ENCODE measurements at regions not wholly inside any gene's neighbourhood (a gene's known extent, or its start where the extent isn't known, plus 50 kb on each side); places are given as distances from the start of the nearest gene placed in this dataset.

DNA sequence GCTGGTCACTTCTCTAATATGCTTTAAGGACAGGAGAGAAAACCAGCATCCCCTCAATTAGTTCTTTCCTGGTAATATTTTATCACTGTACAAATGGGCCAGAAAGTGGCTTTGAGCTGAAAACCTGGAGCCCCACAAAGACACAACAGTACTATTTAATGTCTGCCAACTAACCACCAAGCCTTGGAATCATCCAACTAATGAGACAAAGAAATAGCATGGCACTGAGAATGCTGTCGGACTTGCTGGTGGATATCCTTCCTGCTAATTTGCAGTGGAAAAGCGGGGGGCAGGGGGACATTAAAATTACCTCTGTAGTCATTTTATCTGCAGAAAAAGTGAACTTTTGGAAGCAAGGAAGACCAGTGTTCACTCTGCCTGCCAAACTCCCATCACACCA, 288.5 kb downstream of the KBTBD8 start:
- no peak for DNase-seq (ENCODE audit: extremely low read depth, low read depth, low spot score)

DNA sequence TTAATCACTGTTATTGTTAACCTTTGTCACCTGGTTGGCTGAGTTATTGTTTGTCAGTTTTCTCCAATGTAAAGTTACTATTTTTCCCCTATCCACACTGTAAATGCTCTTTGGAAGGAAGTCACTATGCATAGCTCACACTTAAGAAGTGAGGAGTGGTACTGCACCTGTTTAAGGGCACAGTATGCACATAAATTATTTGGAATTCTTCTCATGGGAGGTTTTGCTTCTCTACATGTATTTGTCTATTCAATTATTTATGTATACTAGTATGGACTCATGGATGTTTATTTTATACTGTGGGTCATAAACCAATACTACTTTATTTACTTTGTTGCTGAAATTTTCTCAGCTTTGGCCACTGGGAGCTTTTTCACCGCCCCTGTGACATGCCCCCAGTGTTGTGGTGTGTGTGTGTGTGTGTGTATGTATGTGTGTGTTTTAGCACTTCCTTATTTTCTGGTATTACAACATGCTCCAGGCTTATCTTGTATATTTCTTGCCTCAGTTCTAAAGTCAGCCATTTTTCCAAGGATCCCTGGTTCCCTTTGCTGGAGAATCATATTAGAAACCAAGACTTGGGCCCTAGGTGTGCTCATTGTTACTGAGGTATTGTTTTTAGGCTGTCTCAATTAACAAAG, 290.5 kb downstream of the KBTBD8 start:
- DNase-seq (ENCODE audit: extremely low read depth, low read depth, low spot score): no peak

DNA sequence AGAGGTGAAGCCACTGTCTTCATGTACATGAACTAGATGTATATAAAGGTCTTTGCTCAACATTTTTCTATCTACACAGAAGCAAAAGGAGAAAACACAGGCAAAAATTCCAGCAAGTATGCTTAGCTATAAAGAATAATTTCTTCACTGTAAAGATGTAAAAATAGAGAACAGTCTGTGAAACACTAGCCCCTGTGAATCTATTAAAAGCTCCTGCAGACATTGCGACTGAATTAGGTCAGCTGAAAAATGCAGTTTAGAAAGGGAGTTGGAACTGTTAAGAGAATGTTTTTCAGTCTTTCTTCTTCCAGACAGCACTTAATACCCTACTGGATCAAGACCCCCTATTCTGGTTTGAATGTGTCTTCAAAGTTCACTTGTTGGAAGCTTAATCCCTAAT, 291.5 kb downstream of the KBTBD8 start:
- DNase-seq (ENCODE audit: extremely low read depth, low read depth, low spot score): no peak

DNA sequence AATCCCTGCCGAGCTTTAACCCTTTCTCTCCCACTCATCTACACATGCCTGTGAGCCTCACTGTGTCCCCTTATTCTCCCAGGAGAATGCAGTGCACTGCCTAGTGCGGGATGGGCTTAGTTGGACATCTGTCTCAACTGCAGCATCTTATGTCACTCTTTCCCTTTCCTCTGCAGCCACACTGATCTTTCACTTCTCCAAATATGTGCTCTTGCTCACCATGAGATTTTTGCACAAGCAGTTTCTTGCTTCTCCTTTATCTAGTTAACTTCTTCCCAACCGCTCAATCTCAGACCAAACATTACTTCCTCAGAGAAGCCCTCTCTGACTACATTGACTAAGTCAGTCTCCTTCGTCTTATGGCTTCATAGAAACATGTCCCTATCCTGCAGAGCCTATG, 292.3 kb downstream of the KBTBD8 start:
- DNase-seq (ENCODE audit: extremely low read depth, low read depth, low spot score): no peak

DNA sequence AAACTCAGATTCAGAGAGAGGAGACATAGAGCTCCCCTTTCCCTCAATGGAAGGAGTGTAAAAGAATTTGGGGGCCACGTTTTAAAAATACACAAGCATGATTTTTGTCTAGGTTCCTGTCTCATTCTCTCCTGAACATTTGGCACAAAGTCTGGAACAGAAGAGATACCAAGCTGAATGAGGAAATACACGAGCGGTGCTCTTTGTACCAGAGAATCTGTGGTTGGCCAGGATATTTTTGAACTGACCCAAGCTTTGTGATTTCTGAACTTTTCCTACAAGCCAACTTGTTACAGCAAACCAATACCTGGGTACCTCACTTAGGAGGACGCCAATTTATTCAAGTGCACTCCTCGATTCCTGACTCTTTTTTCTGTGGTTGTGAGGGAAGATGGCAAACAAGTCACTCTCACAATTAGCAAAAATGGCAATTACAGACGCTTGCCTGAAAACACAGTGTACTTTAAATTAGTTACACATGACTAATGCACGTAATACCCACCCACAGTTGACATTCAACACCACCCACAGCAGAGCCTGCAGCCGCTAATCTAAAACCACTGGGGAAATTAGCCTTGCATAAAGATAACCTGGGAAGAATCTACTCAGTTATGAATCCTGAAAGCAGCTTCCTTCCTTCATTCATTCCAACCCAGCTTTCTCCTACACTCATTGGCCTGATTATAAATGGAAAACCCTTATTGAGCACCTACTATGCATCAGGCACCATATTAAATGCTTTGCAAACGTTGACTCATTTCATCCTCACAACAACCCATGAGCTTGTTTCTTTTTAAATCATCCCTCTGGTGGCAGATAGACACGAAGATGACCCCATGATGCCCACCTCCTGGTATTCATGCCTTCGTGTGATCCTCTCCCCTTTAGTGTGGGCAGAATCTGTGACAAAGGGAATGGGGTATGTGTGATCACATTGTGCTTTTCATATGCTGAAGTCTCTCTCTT, 293.5 kb downstream of the KBTBD8 start:
- DNase-seq (ENCODE audit: extremely low read depth, low read depth, low spot score): no peak

DNA sequence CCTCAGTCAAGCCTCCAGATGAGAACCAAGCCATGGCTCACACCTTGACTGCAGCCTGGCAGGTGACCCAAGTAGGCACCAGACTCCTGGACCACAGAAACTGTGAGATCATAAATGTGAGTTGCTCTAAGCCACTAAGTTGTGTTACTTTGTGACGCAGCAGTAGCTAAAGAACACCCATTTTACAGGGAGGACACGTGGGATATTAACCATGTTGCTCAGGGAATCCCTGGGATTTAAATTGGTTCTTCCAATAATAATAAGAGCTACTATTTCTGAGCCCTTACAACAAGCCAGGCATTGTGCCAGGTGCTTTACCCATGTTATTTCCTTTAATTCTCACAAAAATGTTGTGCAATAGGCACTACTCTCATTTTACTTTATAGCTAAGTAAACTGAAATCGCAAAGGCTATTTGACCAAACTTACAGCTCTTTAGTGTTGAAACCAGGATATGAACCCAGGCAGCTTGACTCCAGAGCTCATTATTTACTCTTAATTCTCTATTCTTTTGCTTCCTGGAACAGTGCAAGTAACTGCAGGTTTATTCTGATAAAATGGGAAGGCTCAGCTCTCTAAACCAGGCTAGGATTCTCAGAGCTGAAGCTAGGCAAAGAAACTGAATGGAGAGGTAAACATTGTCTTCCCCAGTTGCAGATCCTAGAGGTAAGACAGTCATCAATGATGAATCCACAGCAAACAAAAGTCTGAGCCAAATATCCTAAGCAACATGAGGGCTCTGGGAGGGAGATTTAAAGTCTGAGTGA, 294.4 kb downstream of the KBTBD8 start:
- DNase-seq (ENCODE audit: extremely low read depth, low read depth, low spot score): no peak

DNA sequence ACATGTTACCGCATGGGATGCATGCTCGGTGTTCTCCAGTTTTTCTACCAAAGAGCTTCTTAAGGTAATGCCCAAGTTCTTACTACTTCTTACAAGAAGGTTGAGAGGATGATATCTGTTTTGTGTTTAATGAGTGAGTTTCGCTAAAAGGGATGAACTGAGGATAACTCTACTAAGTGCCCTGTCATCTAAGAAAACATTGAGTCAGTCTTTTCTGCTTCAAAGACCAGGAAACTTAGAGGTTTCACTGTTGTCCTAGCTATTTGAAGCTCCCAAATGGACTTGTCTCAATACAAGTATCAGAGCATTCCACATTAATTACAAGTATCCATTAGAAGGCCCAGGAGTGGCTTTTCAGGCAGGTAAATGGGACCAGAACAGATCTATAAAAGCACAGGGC, 296.2 kb downstream of the KBTBD8 start:
- DNase-seq (ENCODE audit: extremely low read depth, low read depth, low spot score): no peak

DNA sequence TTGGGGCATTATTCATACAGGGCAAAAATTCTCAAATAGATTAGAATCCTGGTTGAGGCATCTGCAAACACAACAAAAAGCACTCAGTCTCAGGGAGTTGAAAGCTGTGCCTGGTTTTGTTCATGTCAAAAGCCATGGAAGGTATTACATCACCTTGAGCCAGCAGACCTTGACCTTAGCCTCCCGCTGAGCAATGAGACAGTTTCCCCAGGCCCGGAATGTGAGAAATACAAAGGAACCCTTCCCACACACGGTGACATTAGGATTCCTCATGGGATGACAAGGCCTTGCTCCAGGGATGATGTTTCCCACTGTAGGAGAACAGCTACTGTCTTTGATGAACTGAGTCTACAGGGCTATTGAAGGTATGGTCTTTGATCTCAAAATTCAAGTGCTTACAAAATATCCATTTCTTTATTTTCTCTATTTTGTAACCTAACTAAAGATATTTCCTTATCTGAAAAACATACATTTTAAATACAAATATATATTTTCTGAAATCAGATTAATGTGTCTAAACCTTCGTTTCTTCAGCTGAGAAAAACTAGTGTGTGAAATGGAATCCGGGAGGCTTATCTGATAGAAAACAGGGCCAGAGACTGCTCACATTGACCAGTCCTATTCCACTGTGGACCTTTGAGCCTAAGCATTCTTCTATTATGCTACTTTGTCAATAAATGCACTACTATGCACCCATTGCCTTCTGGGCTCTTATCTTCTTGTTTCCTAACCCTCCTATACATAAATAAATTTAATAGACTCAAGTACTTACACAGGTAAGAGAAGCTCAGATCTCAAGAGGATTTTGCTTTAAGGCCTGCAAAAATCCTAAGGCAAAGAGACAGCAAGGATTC, 298.2 kb downstream of the KBTBD8 start:
- no peak for DNase-seq (ENCODE audit: extremely low read depth, low read depth, low spot score)

DNA sequence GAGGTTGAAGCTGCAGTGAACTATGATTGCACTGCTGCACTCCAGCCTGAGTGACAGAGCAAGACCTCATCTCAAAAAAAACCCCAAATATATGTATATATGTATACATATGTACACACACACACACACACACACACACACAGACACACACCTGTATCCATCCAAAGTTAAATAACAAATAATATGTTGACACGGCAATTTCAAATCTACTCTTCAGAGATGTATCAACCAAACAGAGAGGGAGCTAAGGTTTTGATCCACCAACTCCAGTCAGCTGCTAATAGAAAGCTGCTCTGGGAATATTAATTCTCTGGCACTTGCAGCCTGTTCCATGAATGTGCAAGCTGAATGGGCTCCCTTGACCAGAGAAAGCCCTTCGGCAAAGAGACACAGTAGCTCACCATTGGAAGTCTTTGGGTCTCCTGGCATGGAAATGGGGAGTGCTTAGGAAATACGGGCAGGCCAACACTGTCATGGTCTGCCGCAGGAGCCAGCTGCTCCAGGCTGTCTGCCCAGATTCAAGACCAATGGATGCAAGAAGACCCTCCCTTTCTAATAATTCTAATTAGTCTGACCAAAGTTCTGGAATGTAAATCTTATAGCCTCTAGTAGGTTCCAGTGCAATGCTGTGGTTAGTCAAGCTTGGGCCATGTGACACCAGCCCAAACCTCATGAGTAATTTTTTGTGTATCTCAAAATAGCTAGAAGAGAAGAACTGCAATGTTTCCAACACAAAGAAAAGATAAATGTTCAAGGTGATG, 299.8 kb downstream of the KBTBD8 start:
- no peak for DNase-seq (ENCODE audit: extremely low read depth, low read depth, low spot score)

DNA sequence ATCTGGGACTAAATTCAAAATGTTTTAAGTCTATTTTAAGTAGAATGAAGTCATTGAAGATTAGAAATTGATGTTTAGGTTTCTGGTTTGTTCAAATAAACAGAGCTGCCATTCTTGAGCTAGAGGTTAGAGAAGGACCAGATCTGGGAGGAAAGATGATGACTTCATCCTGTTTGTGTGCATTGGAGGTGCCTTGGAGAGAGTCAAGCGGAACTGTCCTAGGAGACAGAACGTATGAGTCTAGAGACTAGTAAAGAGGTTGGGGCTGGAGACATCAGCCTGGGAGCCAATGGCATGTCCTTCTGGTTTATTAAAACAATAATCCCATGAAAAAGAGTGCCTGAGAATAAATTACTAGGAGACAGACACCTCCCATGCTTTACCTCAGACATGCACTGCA, 303.4 kb downstream of the KBTBD8 start:
- no peak for DNase-seq (ENCODE audit: extremely low read depth, low read depth, low spot score)

DNA sequence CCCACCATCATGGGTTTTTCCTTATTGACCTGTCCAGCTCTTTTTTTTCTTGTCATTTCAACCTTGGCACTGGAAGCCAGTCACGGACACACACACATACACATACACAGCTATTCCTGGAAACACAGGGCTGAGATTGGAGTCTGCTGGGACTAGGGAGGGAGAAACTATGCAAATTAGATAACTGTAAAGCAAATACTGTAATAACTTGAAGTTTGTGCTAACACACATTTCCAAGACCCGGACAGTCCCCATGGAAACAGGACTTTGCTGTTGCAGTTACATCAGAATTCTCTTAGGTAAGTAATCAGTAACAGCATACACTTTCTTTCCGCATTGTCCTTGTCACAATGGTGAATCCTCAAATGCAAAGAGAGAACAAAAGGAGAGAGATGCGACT, 304.4 kb downstream of the KBTBD8 start:
- DNase-seq (ENCODE audit: extremely low read depth, low read depth, low spot score): no peak

DNA sequence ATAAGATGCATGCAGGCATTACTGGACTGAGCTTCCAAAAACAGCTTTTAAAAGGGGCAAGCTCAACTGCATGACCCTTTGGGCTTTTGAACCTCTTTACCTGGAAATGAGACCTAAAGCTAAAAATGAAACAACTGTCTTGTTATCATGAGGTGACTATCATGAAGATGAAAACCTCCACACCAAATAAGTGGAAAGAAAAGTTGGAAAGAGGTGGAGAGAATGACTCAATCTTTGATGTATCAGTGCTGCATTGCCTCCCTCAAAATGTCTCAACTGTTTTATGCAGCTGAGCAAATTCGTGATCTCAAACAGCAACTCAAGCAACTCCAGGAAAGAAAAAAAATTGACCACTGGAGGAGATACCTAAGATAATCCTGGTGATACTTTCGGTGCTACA, 307.1 kb downstream of the KBTBD8 start:
- no peak for DNase-seq (ENCODE audit: extremely low read depth, low read depth, low spot score)

DNA sequence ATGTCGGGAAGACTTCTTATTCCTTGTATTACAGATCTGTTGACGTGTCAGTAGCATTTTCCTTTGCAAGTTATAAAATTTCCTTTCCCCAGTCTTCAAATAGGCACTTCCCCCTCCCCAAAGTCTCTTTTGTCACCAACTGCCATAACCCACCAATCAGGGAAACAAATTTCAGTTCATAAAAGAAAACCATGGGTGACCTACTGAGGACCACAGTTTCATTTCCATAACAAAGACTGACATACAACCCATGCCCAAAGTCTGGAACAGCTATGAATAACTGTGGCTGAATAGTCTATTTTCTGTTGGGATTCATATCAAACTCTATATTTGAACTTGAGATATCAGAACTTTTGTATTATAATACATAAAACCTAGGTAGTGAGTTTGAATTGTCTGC, 307.8 kb downstream of the KBTBD8 start:
- DNase-seq (ENCODE audit: extremely low read depth, low read depth, low spot score): no peak

DNA sequence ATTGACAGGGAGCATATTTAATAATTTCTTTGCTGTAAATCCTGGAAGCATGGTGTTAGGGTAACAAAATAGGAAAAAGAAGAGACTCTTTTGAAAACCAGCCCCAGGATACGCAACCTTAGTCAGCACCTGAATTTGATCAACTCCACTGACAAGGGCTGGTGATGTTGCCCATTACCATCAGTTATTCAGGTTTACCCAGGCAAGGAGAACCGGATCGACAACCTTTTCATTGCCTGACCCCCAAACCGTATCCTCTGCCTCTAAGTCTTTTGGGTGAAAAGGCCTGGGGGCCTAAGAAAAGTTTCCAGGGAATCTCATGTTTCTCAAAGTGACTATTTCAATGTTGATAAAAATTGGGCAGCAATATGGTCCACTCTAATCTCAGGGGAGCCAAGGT, 313.3 kb downstream of the KBTBD8 start:
- no peak for DNase-seq (ENCODE audit: extremely low read depth, low read depth, low spot score)

DNA sequence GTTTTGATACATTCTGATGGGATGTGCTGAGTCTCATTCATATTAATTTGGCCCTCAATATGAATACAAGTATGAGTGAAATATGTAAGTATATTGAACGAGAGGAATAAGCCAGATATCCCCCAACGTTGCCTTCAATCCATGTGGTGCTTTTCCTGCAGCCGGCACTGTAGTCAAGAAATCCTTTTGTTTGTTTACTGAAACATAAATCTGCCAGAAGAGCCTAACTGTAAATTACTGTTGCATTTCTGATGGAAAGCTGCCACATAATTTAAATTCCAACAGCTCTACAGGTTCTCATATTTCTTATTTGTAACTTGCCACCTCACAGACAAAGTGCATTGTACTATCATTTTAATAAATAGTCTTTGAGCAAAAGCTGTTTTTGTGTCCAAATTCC, 314.0 kb downstream of the KBTBD8 start:
- DNase-seq (ENCODE audit: extremely low read depth, low read depth, low spot score): no peak

DNA sequence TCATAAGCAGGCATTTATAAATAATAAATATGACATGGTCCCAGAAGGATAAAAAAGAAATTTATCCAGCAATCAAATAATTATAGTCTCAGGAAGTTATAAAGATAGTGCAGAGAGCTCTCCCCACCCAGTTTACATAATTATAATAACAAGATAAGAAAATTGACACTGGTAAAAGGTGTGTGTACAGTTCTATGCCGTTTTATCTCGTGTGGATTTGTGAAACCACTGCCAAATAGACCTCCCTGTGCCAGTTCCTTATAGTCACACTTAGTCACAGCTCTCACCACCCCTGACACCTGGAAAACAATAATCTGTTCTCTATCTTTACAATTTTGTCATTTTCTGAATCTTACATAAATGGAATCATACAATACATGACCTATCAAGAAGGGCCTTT, 320.1 kb downstream of the KBTBD8 start:
- no peak for DNase-seq (ENCODE audit: extremely low read depth, low read depth, low spot score)

DNA sequence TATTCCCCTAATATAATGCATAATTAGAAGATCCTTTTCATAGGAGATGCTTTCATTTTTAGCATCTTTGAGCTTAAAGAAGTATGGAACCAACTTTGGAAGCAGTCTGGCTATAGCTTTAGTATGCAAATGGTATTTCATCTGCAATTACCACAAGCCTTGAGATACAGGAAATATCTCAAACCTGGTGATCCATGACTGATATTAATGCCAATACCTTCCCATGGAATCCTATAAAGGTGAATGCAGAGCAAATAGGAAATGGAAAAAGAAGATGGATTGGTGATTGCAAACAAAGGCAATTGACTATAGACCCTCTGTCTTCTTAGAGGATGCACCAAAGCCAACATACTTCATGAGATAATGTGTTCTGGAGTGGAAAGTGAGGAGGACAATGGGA, 326.4 kb downstream of the KBTBD8 start:
- no peak for DNase-seq (ENCODE audit: extremely low read depth, low read depth, low spot score)

Measured in glomerular endothelial cell (primary cell).